Stimulated activated CD8-positive, alpha-beta memory T cell treated with anti-CD3 and anti-CD28 coated beads, Interleukin-7, amount 100 ng/mL, for 4 hours (primary cell): ENCODE measurements at regions not wholly inside any gene's neighbourhood (a gene's known extent, or its start where the extent isn't known, plus 50 kb on each side); places are given as distances from the start of the nearest gene placed in this dataset.

Experiments
- DNase-seq, 2 donors: peaks; one replicate each; pipeline ENCODE4 v3.0.0-alpha.2; 2020; ENCODE audit warnings: low read depth in 2 of 2

DNA sequence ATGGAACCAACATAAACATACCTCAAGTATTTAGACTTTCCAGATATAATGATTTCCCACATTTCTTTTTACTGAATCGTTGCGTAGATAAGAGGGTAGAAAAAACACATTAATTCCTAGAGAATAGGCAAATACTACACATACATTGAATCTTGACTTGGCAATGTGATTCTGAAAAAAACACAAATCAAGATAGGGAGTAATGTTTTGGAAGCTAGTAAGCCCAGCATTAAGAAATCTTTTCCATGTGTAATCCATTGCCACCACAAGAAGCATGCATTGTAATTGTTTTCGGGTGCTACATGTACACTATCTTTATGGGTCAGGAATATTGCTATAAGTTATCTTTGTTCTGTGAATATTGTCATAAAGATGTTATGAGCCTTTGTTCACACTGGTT lies 269.8 kb upstream of the PDGFD start:
- DNase-seq = no peak

DNA sequence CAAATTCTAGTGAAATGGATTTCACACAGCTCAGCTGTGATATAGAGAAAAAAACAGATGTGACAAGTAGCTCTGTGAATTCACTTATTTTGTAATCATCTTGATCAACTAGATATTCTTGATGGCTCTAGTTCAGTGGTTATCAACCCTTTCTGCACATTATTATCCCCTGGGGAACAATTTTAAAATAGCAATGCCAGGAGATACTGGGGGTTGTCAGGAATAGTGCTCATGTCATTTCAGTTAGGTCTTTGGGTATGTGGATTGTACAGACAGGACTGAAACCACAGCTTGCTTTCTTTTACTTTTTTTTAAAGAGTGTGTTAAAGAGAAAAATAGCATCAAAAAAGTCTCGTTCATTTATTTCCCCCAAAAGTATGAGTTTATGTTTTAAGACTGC lies 269.0 kb upstream of the PDGFD start:
- DNase-seq = no peak

- DNase-seq = no peak
Measured at GRCh38 chr11:104432526-104432925, 268.6 kb upstream of the PDGFD start.

DNA sequence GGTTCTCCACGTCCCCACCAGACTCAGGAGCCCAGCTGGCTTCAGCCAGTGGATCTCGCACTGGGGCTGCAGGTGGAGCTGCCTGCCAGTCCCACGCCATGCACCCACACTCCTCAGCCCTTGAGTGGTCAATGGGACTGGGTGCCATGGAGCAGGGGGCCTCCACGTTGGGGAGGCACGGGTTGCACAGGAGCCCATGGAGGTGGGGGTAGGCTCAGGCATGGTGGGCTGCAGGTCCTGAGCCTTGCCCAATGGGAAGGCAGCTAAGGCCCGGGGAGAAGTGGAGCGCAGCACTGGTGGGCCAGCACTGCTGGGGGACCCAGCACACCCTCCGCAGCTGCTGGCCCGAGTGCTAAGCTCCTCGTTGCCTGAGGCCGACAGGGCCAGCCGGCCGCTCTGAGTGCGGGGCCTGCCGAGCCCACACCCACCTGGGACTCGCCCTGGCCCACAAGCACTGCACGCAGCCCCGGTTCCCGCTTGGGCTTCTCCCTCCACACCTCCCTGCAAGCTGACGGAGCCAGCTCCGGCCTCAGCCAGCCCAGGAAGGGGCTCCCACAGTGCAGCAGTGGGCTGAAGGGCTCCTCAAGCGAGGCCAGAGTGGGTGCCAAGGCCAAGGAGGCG lies 258.5 kb upstream of the PDGFD start:
- DNase-seq = no peak

- DNase-seq = no peak
Measured at GRCh38 chr11:104410336-104410735, 246.4 kb upstream of the PDGFD start.

DNA sequence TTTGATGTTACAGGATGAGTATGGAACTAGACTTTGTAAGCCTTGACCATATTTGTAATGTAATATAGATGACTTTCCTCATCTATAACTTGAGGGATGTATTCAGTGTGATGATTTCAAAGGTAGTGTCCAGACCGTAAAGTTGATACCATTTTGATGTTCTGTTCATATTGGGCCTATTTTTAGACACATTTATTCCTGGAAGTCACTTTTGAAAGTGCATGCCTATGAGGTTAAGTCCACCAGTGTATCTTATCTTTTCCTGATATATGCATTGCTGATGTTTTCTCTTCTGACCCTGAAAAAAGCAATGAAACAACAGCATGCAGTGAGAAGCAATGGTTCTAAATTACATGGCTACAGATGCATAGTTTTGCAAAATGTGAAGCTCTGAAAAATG lies 244.7 kb upstream of the PDGFD start:
- no peak for DNase-seq

GRCh38 chr11:104405277-104405676 lies 241.3 kb upstream of the PDGFD start:
- no peak for DNase-seq

GRCh38 chr11:104404231-104405175 lies 240.6 kb upstream of the PDGFD start:
- no peak for DNase-seq

DNA sequence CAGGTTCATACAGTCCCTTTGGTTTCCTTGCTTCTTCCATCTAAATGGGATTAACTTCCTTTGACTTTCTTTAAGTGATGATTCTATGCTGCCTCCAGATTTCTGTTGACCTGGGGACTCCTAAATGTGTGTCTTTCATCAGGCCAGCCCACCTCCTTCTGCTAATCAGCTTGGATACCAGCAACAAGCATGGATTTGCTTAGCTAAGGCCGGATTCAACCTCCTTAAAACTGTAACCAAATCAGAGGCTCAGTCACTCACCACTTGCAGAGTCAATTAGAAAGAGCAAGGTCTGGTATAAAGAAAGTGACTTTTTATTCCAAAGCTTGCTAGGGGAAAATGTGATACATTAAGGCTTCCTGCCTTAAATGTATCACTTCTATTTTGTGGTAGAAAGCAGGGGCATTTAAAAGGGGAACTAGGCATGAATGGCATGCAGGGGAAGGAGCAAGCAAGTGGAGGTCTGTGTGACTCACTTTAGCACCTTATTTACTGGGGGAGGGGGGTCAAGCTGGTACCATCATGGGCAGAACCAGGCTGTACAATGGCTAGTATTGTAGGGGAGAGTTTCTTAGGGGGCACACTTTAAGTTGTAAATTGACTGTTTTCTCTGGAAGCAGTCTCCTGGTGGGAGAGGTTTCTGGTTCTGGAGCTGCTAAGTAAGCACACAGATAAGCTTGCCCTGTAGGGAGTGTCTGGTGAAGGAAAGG lies 239.0 kb upstream of the PDGFD start:
- no peak for DNase-seq

DNA sequence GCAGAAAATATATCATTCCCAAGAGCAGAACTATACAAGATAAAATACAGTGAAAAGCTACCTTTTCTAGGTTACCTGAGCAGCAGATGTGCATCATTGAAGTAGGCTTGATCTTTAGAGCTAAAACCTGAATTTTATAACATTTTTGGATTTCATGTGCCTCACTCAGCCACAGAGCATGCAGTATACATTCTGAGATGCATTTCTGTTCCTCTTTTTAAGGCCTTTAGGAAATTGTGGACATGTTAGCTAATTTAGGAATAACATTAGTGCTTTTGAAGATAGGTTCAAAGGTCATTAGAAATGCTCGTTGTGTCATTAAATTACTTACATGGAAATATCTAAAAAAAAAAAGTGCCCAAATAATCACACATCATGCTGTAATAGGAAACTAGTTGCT lies 230.6 kb upstream of the PDGFD start:
- DNase-seq = no peak

DNA sequence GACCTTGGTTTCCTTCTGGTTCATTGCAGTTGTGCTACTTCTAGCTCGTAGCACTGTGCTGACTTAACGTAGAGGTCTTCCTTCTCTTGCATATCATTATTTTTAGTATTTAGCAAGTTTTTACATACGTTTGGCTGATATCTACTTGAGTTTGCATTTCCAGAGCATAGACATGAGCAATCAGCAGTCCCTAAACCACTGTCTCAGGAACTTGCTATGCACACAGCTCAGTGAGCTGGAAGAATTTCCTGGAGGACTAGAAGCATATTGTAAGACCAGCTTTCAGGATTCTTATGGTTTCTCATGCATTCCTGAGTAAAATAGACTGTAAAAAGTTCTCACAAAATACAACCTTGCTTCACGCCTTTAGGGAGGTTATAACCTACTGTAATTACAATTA lies 226.7 kb upstream of the PDGFD start:
- no peak for DNase-seq

DNA sequence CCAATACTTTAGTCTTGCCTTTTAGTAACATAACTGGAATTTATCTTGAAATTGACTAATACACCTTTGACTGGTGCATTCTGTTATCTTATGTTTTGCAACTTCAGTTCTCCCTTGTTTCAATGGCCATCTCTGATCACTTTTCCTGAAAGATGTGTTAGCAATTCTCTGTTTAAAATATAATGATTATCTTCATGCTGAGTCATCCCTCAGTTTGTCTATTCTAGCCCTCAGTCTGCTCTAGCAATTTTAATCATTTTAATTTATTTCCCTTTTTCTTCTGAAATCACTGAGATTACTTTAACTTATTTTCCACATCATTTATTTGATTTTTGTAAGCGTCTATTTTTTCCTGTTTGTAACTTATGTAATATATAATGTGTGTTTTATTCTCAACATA lies 221.9 kb upstream of the PDGFD start:
- DNase-seq = no peak

DNA sequence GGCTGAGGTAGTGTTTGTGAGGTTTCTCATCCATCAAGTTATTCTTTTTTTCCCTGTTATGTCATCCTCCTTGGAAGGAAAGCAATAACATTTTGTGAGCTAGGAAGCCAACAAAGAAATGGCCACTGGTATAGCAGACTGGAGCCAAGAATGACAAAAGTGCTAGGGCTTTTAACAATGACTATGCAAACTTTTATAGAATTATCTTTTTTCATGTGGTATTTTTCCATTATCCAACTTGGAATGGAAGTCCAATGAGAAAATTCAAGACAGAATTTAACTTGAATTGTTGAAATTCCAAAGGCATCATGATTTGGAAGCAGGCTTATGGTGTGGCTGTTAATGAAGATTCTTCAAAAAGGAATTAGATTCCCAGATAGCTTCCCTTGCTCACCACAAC lies 216.4 kb upstream of the PDGFD start:
- no peak for DNase-seq

DNA sequence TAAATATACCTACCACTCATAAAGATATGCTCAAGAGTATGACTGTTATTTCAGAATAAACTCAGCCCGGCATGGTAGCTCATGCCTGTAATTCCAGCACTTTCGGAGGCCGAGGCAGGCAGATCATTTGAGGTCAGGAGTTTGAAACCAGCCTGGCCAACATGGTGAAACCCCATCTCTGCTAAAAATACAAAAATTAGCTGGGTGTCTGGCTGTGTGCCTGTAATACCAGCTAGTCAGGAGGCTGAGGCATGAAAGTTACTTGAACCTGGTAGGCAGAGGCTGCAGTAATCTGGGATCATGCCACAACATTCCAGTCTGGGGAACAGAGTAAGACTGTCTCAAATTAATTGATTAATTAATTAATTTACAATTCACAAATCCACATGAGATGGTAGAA lies 208.2 kb upstream of the PDGFD start:
- no peak for DNase-seq

DNA sequence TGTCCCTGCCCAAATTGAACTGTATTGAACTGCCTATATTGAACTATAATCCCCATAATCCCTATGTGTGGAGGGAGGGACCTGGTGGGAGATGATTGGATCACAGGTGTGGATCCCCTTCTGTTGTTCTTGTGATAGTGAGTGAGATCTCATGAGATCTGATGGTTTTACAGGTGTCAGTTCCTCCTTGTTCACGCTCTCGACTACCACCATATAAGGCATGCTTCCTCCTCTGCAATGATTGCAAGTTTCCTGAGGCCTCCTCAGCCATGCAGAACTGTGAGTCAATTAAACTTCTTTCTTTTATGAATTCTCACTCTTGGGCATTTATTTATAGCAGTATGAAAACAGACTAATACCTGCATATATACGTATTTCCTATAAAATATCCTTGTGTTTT lies 206.5 kb upstream of the PDGFD start:
- no peak for DNase-seq

GRCh38 chr11:104369761-104370160 lies 205.8 kb upstream of the PDGFD start:
- DNase-seq = no peak

DNA sequence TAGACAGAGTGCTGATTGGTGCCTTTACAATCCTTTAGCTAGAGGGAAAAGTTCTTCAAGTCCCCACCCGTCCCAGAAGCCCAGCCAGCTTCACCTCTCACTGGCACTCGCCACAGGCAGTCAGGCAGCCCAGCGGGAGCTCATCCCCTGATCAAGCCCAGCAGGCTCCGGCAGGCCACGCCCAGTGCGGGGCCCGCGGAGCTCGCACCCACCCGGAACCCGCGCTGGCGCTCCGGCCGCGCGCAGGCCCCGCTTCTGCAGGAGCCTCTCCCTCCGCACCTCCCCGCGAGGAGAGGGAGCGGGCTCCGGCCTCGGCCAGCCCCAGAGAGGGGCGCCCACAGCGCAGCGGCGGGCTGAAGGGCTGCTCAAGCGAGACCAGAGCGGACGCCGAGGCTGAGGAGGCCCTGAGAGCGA lies 202.4 kb upstream of the PDGFD start:
- no peak for DNase-seq

DNA sequence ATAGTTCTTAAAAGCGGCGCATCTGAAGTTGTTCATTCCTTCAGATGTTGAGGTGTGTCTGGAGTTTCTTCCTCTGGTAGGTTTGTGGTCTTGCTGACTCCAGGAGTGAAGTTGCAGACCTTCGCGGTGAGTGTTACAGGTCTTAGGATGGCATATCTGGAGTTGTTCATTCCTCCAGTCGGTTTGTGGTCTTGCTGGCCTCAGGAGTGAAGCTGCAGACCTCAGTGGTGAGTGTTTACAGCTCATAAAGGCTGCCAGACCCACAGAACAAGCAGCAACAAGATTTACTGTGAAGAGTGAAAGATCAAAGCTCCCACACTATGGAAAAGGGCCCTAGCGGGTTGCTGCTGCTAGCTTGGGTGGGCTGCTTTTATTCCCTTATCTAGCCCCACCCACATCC lies 201.7 kb upstream of the PDGFD start:
- no peak for DNase-seq

- no peak for DNase-seq
Measured at GRCh38 chr11:104361975-104362374, 198.0 kb upstream of the PDGFD start.

DNA sequence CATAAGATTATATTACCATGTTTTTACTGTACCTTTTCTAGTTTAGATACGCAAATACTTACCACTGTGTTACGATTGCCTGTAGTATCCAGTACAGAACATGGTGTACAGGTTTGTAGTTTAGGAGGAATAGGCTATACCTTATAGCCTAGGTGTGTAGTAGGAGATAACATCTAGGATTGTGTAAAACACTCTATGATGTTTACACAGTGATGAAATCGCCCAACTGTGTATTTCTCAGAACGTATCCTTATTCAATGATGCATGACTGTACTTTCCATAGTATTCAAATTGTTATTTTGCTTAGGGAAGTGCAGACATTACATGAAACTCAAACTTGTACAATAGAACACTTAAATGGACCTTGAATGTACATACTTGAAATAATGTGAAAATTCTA lies 188.1 kb upstream of the PDGFD start:
- no peak for DNase-seq

DNA sequence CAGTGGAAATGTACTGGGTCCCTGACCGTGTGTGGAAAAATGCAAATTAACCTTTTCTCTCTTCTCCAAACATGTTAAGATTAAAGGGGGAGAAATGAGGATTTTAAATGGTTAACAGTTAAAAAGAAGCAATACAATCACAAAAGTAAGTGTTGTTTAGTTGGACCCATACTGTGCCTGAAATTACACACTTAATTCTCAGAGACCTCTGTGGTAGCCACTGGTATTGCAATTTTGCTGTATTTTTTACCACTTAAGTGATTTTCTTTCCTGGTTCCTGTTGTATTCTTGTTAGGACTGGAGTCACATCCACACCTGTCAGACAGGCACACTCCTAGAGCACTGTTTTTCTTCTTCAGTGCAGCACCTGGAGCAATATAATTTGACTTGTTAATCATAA lies 179.6 kb upstream of the PDGFD start:
- no peak for DNase-seq

- DNase-seq = no peak
Measured at GRCh38 chr11:104340590-104340989, 176.6 kb upstream of the PDGFD start.

GRCh38 chr11:104339380-104339831 lies 175.5 kb upstream of the PDGFD start:
- no peak for DNase-seq
